Fibroblast of gingiva (primary cell): ENCODE measurements at regions not wholly inside any gene's neighbourhood (a gene's known extent, or its start where the extent isn't known, plus 50 kb on each side); places are given as distances from the start of the nearest gene placed in this dataset.
"Not testable (repeated sequence)": the region's sequence is repeated elsewhere in the genome, so short reads cannot be mapped to it uniquely, and the experiment has no call there.

Experiments used
- DNase-seq: peaks from one replicate; pipeline ENCODE4 v3.0.0-alpha.2; 2011; ENCODE audit warnings: low read depth

DNA sequence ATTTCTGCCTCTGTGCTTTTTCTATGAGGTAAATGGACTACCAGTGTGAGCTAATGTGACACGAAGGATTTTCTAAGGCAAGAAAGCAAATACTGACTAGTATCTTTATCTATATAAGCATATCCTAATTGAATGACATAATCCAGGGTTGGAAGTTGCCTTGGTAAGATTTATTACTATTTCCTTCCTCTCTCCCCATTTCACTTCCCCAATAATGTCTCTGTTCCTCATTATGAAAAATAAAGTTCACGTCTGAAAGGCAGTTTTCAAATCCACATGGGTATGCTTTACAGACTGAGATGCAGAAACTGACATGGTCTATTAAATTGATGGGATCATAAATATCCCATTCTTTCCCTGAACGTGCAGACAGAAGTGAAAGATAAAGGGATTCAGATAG lies 86.0 kb downstream of the DTWD1 start:
- no peak for DNase-seq

DNA sequence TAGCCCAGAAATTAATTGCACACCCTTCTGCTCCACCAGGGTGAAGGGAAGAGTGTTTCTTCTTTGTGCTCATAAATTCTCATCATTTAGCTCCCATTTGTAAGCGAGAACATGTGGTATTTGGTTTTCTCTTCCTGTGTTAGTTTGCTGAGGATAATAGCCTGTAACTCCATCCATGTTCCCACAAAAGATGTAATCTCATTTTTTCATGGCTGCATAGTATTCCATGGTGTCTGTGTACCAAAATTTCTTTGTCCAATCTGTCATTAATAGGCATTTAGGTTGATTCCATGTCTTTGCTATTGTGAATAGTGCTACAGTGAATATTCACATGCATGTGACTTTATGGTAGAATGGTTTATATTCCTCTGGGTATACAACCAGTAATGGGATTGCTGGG lies 86.8 kb downstream of the DTWD1 start:
- no peak for DNase-seq

DNA sequence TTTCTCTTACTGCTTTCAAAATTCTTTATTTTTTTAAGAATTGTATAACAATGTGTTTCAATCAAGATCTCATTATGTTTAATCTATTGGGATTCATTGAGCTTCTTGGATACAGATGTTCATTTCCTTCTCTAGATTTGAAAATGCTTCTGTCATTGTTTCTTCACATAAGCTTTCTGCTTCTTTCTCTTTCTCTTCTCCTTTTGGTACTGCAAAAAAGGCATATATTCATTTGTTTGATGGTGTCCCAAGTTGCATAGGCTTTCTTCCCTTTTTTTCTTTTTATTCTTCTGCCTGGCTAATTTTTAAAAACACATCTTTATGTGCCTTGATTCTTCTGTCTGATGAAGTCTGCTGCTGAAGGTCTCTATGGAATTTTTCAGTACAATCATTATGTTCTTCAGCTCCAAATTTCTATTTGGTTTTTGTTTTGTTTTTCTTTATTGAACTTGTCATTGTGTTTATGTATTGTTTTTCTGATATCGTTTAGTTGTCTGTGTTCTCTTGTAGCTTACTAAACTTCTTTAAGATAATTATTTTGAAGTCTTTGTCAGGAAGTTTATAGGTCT lies 88.9 kb downstream of the DTWD1 start:
- no peak for DNase-seq

DNA sequence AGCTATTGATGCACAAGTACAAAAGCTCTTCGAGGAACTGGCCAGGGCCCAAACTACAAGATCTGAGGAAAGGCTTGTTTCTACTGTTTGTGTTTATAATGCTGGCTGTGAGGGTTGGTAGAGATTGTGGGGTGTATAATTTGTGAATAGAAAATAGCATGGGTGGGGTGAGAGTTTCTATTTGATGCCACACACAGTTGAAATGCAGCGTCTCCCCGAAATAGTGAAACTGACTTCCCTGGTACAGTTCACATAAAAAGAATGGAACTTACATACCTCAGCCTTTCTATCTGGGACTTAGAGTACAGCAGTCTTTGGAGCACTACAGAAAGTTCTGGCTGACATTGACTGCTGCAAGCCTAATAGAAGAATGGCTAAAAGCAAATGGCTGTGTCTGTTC lies 91.3 kb downstream of the DTWD1 start:
- DNase-seq, result no peak

DNA sequence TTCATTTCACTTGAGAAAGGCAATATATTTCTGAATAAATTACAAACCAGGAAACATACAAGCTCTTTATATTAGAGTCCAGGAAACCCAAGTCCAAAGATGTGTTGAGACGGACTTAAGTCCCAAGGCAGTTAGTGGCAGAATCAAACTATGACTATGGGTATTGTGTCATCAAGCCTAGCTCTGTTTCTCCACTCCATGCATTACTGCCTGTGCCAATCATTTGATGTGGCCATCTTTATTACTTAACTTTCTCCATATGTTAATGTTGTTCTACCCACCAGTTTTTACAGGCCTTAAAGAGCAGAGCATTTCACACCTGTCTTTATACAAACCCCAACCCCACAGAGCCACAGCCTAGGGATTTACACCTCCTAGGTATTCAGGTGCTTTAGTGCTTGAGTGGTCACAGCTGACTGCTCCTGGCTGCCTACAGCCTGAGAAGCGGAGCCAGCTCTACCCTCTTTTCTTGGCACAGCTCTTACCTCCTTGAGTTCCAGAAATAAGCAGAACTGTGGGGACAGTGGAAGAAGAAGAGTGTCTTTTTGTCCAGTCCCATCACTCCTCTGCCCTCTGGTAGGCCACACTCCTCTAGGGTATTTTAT lies 92.1 kb downstream of the DTWD1 start:
- DNase-seq, result peak; percentile 67

DNA sequence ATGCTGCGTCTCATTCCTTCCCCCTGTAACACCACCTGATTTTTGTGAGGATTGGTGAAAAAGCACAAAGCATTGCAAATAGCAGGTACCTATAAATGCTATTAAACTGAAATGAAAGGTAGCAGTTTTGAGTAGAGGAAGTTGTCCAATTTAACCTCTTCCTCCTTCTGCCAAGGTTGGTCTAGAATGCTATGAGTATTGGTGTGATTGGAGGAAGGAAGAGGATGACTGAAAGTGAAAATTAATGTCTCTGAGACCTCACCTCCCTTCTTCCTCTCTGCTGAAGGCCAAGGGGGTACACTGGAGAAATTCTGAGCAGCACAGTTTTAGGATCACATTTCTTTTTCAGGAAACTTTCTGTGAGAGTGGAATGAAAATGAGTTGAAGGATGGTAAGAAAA lies 94.4 kb downstream of the DTWD1 start:
- no peak for DNase-seq

DNA sequence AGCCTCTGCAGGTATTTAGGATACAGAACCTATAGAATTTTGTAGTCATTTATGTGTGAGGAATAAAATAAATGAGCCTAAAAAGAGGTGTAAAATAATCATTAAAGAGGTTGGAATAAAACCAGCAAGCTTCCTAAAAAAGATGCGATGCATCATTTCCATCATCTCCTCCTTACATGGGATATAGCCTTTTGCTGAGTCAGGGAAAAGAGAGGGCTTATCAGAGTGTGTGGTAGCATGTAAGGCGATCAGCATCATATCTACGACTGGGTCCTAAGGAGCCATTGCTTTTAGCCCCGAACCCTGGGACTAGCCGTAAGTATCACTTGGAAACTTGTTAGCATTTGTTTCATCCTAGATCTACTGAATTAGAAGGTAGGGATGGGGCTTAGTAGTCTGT lies 94.9 kb downstream of the DTWD1 start:
- DNase-seq, result no peak

DNA sequence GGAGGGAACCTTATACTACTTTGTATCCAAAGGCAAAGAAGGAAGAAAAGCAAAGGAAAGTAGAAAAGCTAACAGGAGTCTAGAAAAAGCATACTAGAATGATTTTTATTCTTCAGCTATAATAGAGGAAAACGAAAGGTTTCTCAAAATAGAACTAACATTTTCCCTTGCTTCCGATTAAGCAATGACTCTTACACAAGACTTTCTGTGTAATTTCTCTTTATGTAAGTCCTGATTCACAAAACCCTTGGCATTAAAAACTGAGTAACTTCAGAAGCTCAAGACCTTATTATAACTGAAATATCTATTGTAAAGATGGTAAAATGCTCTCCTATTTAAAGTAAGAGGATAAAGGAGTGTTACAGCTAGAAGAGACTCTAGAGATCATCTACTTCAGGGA lies 97.4 kb downstream of the DTWD1 start:
- DNase-seq, result peak; percentile 84

DNA sequence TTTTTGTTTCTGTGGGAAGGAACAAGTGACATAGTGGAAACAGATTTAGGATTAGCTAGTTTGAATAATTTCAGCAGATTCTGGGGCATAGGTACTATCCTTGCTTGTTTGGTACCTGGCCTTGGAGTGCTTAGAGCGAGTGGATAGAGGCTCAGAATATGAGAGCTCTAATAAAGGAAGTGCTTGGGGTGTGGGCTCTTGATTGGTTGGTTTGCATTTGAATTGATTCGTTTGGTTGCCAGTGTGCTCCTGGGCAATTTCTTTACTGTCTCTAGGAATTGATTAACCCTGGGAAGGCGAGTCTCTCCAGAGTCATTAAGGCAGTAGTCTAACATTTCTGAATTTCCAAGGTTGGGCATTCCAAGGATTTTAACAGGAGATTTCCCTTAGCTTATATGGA lies 98.0 kb downstream of the DTWD1 start:
- no peak for DNase-seq

DNA sequence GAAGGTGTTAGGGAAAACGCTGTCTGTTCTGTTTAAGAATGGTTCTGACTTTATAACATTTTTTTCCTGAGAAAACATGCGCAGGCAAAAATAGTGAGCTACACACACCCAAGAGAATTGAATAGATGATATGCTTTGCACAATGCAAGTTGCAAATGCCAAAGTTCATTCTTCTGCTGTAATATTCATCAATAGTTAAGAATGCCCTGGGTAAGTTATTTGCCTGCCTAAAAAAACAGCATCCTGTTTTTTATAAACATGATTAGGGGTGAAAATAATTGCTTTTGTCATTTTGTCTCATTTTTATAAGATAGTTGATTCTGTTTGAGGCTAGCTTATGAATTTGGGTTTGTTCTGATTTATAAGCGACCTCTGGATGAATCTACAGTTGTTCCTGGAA lies 99.4 kb downstream of the DTWD1 start:
- peak; percentile 76 for DNase-seq

DNA sequence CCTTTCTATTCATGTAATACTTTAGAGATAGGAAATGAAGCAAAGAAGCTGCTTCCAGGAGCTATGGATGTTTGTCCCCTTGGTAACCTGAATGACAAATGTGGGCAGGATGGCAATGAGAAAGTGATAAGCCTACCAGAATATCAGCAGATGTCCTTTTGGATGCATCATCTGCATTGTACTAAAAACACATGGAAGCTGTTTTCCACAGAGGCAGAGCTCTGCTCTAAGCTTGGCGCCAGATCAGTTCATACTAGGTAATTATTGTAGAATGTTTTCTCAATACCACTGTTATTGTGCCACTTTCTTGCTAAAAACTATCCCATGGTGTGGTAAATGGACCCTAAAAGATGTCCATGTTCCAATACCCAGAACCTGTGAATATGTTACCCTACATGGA lies 100.2 kb downstream of the DTWD1 start:
- peak; percentile 68 for DNase-seq

DNA sequence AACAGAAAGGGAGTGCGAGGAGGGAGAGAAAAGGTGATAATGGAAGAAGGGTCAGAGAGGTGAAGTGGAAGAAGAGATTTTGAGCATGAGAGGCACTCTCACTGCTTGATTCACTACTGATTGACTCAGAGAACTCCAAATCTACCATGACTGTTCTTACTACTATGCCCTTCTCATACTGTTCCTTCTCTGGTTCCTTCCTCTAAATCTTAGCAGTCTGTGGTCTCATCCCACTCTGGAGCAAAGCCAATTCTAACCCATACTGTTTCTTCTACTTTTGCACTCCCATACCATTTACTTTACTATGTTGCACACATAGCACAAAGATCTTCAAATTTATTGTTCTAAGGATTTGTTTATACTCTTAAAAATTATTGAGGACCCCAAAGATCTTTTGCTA lies 100.8 kb downstream of the DTWD1 start:
- DNase-seq, result no peak

DNA sequence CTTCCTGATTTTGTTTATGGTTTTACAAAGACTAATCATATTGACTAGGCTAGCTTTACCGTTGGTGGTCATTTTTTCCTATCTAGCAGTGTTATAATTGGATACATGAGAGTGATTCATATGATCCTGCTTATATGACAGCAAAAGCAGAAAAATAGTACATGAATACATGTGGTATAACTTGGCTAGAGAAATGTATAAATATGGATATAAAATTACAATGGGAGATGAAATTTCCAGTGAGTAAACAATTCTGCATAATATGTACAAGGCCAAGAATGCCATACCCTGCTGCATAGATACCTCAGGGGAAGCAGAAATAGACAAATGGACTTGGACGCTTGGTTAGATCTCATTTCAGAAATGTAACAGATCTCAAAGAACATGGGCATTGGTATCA lies 103.1 kb downstream of the DTWD1 start:
- DNase-seq, result peak; percentile 88

DNA sequence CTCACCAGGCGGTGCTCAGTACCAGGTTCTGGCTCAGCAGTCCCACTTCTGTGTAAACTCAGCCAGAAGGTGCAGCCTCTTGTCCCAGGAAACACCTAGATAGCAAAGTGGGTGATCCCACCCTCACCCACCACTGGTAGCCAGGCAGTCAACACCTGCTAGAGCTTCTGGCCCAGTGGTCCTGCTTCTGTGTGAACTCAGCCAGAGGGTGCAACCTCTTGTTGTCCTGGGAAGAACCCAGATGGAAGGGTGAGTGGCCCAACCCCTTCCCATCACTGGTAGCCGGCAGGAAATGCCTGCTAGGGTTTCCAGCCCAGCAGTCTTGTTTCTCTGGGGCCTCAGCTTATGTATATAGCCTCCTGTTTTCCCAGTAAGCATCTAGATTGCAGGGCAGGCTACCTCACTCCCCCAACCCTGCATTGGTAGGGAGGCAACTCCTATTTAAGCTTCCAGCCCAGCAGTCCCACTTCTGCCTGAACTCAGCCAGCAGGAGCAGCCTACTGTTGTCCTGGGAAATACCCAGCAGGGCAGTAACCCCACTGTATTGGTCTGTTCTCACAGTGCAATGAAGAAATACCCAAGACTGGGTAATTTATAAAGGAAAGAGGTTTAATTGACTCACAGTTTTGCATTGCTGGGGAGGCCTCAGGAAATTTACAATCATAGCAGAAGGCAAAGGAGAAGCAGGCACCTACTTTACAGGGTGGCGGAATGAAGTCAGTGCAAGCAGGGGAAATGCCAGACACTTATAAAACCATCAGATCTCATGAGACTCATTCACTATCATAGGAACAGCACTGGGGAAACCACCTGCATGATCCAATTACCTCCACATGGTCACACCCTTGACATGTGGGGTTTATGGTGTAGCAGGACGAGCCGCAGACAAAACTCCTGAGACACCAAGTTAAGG lies 110.6 kb downstream of the DTWD1 start:
- DNase-seq, result no peak

DNA sequence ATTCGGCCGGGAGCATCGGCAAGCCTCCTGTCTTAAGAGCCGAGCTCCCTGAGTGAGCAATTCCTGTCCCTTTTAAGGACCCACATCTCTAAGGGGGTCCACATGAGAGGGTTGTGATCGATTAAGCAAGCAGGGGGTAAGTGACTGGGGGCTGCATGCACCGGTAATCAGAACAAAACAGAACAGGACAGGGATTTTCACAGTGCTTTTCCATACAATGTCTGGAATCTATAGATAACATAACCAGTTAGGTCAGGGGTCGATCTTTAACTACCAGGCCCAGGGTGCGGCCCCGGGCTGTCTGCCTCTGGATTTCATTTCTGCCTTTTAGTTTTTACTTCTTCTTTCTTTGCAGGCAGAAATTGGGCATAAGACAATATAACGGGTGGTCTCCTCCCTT lies 111.3 kb downstream of the DTWD1 start:
- not testable (repeated sequence) for DNase-seq

DNA sequence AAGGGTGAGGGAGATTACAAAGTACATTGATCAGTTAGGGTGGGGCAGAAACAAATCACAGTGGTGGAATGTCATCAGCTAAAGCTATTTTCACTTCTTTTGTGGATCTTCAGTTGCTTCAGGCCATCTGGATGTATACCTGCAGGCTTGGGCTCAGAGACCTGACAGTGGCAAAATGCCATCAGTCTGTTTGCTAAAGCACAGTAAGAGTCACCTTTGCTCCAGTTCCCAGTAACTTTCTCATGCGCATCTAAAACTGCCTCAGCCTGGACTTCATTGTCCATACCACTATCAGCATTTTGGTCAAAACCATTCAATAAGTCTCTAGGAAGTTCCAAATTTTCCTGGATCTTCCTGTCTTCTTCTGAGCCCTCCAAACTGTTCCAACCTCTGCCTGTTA lies 113.2 kb downstream of the DTWD1 start:
- not testable (repeated sequence) for DNase-seq

DNA sequence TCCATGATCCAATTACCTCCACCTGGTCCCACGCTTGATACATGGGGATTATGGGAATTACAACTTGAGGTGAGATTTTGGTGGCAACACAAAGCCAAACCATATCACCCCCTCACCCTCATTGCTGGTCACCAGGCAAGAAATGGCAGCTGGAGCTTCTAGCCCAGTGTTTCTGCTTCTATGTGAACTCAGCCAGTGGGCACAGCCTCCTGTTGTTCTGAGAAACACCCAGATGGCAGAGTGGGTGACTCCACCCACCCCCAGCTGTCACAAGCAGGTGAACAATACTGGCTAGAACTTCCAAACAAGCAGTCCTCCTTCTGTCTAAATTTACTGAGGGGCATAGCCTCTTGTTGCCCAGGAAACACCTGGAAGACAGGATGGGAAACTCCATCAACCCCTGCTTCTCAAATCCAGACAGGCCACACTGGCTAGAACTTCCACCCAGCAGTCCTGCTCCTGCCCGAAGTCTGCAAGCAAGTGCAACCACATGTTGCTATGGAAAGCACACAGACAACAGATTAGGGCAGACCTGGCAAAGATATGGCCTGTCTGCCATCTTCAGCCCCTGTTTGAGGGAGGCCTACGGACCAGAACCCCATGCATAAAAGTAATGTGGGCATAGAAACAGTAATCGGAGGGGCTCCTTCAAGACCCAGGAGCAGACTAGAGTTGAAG lies 114.1 kb downstream of the DTWD1 start:
- DNase-seq, result no peak

DNA sequence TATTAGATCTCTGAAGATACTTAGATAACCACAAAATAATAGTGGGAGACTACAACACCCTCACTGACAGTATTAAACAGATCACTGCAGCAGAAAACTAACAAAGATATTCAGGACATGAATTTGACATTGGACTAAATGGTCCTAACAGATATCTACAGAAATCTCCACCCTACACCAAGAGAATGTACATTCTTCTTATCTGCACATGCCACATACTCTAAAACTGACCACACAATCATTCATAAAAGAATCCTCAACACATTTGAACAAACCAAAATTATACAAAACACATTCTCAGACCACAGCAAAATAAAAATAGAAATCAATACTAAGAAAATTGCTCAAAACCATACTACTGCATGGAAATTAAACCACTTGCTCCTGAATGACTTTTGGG lies 116.3 kb downstream of the DTWD1 start:
- DNase-seq, result no peak

DNA sequence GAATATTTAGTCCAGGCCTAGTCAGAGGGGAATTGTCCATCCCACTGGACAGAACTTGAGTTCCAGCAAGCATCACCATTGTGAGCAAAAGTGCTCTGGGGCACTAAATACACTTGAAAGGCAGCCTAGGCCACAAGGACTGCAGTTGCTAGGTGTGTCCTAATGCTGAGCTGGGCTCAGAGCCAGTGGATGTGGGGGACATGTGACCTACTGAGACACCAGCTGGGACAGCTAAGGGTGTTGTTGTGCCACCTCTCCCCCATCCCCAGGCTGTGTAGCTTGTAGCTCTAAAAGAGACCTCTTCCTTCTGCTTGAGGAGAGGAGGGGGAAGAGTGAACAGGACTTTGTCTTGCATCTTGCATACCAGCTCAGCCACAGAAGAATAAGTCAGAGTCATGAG lies 120.9 kb downstream of the DTWD1 start:
- DNase-seq, result no peak

DNA sequence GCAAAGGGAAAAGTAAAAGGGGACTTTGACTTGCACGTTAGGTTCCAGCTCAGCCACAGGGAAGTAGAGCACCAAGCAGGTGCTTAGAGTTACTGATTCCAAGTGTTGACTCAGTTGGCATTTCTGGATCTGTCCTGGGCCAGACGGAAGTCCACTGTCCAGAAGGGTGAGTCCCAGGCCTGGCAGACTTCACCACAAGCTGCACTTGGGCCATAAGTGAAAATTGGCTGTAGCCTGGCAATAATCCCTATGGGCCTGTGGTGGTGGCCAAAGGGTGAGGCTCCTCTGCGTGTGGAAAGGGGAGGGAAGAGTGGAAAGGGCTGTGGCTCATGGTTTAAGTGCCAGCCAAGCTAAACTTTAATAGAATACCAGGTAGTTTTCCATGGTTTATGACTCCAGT lies 121.5 kb downstream of the DTWD1 start:
- DNase-seq, result no peak

DNA sequence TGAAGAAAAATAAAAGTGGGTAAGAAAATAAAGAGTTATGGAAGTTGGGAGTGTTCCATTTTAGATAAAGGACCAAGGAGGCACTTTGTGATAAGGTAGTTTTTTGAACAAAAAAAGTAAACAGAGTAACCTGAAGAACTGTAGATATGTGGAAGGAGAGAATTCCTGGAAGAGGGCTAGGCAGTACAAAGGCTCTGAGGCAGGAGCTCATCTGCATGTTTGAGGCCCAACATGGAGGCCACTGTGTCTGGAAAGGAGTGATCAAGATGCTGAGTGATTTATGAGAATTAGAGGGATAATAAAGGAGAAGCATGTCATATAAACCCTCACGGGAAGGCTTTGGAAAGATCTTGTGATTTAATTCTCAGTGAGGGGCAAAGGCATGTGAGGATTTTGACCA lies 126.5 kb downstream of the DTWD1 start:
- no peak for DNase-seq

DNA sequence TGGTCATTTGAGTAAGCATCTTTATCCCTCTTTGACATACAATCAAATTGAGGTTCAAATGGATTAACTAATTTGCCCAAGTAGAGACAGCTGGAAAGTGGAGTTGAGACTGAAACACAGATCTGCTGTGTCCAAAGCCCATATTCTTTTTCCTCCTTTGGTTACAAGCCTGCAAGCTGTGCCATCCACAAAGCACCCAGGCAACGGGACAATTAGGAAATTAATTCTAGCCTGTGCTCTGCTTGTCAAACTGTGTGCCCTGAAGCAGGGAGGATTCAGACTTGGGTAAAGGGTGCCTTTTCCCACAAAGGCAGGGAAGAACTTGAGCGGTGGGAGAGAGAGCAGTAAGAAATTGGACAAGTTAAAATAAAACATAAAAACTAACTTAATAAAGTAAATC lies 127.9 kb downstream of the DTWD1 start:
- DNase-seq, result no peak

DNA sequence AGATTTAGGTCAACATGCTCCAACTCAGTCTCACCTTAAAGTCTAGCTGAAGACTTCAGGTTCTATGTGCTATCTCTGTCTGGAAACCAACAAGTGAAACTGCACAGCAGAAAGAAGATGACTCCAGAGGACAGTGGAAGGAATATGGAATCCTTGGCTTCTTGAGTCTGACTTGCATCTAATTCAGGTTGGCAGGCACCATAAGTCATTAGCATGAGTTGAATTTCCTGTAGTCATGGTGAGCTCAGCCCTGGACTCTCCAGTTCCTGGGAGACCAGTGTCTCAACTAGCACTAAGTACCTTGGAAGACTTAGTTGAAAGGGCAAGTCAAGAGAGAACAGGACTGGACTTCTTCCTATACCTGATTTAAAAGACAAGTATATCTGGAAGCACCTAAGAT lies 129.7 kb downstream of the DTWD1 start:
- DNase-seq, result peak; percentile 6
